ENCODE measurements at regions not wholly inside any gene's neighbourhood (a gene's known extent, or its start where the extent isn't known, plus 50 kb on each side); places are given as distances from the start of the nearest gene placed in this dataset.

- no peak for TF ChIP-seq CTCF (IDR thresholded peaks at IDR 0.05)
- Mint-ChIP-seq H3K36me3 (ENCODE audit: low read depth) (no peaks in the 10 kb centered on the region), H3K4me1 (ENCODE audit: low read depth) (no peaks in the 10 kb centered on the region), H3K4me3 (no peak overlapping the region), H3K27ac (no peak overlapping the region), H3K9me3 (no peaks in the 10 kb centered on the region), H3K27me3 (no peaks in the 10 kb centered on the region)
- ATAC-seq (no peak), DNase-seq (no peak)
- ChIA-PET CTCF (no interaction called here), POLR2A (interaction anchor here (0.9 kb wide), 1 partner anchor 12 kb away, joined by 3 read pairs; no protein-coding TSS in a partner anchor)
- intact Hi-C loops (cut with micrococcal nuclease) = no loop called here
These were observed 84.8 kb upstream of the ID2 start for GRCh38 chr2:8597094-8597493.

GRCh38 chr2:8597559-8598225 lies 84.2 kb upstream of the ID2 start:
- intact Hi-C loops (cut with micrococcal nuclease) = no loop called here
- H3K27me3 Mint-ChIP-seq = no peaks in the 10 kb centered on the region
- ChIA-PET CTCF (no interaction called here), POLR2A (interaction anchor here (0.5 to 0.9 kb wide), 2 partner anchors 13 to 1534 kb away, joined by 3 read pairs; no protein-coding TSS in a partner anchor)
- no peak overlapping the region for H3K27ac Mint-ChIP-seq
- H3K4me1 Mint-ChIP-seq (ENCODE audit: low read depth) = no peaks in the 10 kb centered on the region
- DNase-seq = no peak
- H3K36me3 Mint-ChIP-seq (ENCODE audit: low read depth) = no peaks in the 10 kb centered on the region
- no peak for ATAC-seq
- TF ChIP-seq CTCF (IDR thresholded peaks at IDR 0.05) = no peak
- H3K9me3 Mint-ChIP-seq = no peaks in the 10 kb centered on the region
- H3K4me3 Mint-ChIP-seq = no peak overlapping the region

GRCh38 chr2:8598295-8599165 lies 83.3 kb upstream of the ID2 start:
- Mint-ChIP-seq H3K27me3 (no peaks in the 10 kb centered on the region), H3K36me3 (ENCODE audit: low read depth) (no peaks in the 10 kb centered on the region), H3K27ac (no peak overlapping the region), H3K9me3 (no peaks in the 10 kb centered on the region), H3K4me3 (no peak overlapping the region), H3K4me1 (ENCODE audit: low read depth) (no peaks in the 10 kb centered on the region)
- CTCF ChIA-PET = no interaction called here
- intact Hi-C loops (cut with micrococcal nuclease) = no loop called here
- DNase-seq (no peak), ATAC-seq (no peak)
- no peak for TF ChIP-seq CTCF (IDR thresholded peaks at IDR 0.05)
- POLR2A ChIA-PET = interaction anchor here (0.5 kb wide), 1 partner anchor 1535 kb away, joined by 3 read pairs; no protein-coding TSS in a partner anchor

GRCh38 chr2:8599421-8600242 lies 82.2 kb upstream of the ID2 start:
- Mint-ChIP-seq H3K27me3 (no peaks in the 10 kb centered on the region), H3K9me3 (no peaks in the 10 kb centered on the region), H3K27ac (no peak overlapping the region), H3K36me3 (ENCODE audit: low read depth) (no peaks in the 10 kb centered on the region), H3K4me1 (ENCODE audit: low read depth) (no peaks in the 10 kb centered on the region), H3K4me3 (no peak overlapping the region)
- intact Hi-C loops (cut with micrococcal nuclease) = no loop called here
- ChIA-PET CTCF (no interaction called here), POLR2A (no interaction called here)
- no peak for TF ChIP-seq CTCF (IDR thresholded peaks at IDR 0.05)
- DNase-seq = no peak
- no peak for ATAC-seq
